ENCODE measurements at regions not wholly inside any gene's neighbourhood (a gene's known extent, or its start where the extent isn't known, plus 50 kb on each side); places are given as distances from the start of the nearest gene placed in this dataset.

DNA sequence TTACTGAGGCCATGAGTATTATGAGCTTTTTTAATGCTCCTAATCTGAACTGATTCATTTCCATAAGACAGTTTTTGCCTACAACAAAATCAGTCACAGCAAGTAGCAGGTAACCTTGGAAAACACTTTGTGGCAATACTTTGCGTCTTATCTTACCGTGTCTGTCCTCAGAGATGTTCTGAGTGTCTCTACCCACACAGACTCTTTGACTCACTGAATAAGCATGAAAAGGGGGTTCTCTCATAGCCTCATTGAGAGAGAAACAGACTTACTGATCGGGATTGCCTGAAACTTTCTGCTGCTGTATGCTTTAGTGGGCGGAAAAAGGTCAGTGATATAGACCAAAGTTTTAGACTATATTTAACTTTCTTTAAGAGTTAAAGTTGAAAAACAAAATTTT, 92.6 kb downstream of the MYL12B start:
- no TSS peak for BruUV-seq (replicated peaks)
- intact Hi-C loops (cut with micrococcal nuclease; ENCODE audit: unreplicated experiment) (no loop called here), in situ Hi-C loops (cut with HindIII; ENCODE audit: extremely low pct_ligation_motif_present, low pct_unique_long_range_greater_than_20kb) (no loop called here)
- Histone ChIP-seq H3K27ac (ENCODE audit: extremely low read length, insufficient read depth, low read length) (no peak overlapping the region), H4K20me1 (ENCODE audit: insufficient read depth, low read length) (no peaks in the 10 kb centered on the region), H3K4me3 (replicated peaks in 1 of 3; ENCODE audit: insufficient read depth in 1 of 3, low read depth in 2 of 3, low read length in 3 of 3) (no peak overlapping the region), H3K27me3 (ENCODE audit: control insufficient read depth in 1 of 2, insufficient read depth in 2 of 2, low read length in 2 of 2) (peaks cover 0 to 20% of the 10 kb centered on the region in 2 experiments; a peak in 2 of 5 replicates), H3K4me1 (ENCODE audit: insufficient read depth, low read length) (peaks cover 1% of the 10 kb centered on the region), H3K4me2 (ENCODE audit: low read depth, low read length) (no peak overlapping the region), H3K36me3 (replicated peaks in 1 of 2; ENCODE audit: control insufficient read depth in 1 of 2, insufficient read depth in 2 of 2, low read length in 2 of 2) (no peaks in the 10 kb centered on the region), H3K79me2 (ENCODE audit: insufficient read depth, low read length) (no peaks in the 10 kb centered on the region), H3K9me3 (ENCODE audit: low read length) (no peaks in the 10 kb centered on the region), H3K9ac (ENCODE audit: insufficient read depth, low read depth, low read length) (no peak overlapping the region), H2AFZ (ENCODE audit: low read length) (no peak overlapping the region)
- ATAC-seq (no peak), DNase-seq (ENCODE audit: low spot score) (no peak), FAIRE-seq (no peak)
- ChIA-PET POLR2A (no interaction called here), CTCF (ENCODE audit: low intra/inter-chr PET ratio, low total read pairs) (no interaction called here)
- 48% methylated on average over 4 of the region's 4 CpGs for WGBS (ENCODE audit: low lambda C conversion rate)
- no peak for TF ChIP-seq SMAD3 (CRISPR knock-in tag; IDR thresholded peaks at IDR 0.05)
- TF ChIP-seq HMGA1 (CRISPR knock-in tag; conservative IDR thresholded peaks at IDR 0.05): no peak

DNA sequence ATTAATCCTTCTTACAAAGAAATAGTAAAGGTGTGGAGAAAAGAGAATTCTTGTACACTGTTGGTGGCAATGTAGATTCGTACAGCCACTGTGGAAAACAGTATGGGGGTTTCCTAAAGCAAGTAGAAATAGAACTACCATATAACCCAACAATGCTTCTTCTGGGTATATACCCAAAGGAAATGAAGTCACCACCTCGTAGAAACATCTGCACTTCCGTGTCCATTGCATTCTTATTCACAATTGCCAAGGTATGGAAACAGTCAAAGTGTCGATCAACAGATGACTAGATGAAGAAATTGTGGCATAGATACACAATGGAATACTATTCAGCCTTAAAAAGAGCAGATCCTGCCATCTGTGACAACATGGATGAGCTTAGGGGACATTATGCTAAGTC, 93.4 kb upstream of the TGIF1 start:
- no peak overlapping the region for H3K4me3 ChIP-seq (replicated peaks in 1 of 3; ENCODE audit: insufficient read depth in 1 of 3, low read depth in 2 of 3, low read length in 3 of 3)
- BruUV-seq (replicated peaks): no TSS peak

DNA sequence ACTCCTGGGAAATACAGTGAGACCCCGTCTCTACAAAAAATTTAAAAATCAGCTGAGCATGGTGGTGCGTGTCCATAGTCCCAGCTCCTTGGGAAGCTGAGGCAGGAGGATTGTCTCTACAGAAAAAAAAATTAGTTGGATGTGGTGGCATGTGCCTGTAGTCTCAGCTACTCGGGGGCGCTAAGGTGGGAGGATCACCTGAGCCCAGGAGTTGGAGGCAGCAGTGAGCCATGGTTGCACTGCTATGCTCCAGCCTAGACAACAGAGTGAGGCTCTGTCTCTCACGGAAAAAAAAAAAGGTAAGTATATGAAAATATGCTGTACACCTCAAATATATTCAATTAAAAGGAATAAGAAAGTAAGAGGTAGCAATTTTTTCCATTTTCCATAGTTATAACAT, 92.5 kb upstream of the TGIF1 start:
- Histone ChIP-seq H3K79me2 (ENCODE audit: insufficient read depth, low read length) (no peaks in the 10 kb centered on the region), H3K27ac (ENCODE audit: extremely low read length, insufficient read depth, low read length) (no peak overlapping the region), H4K20me1 (ENCODE audit: insufficient read depth, low read length) (no peaks in the 10 kb centered on the region), H2AFZ (ENCODE audit: low read length) (no peak overlapping the region), H3K4me1 (ENCODE audit: insufficient read depth, low read length) (peaks cover 14% of the 10 kb centered on the region), H3K9ac (ENCODE audit: insufficient read depth, low read depth, low read length) (no peak overlapping the region), H3K36me3 (replicated peaks in 1 of 2; ENCODE audit: control insufficient read depth in 1 of 2, insufficient read depth in 2 of 2, low read length in 2 of 2) (no peaks in the 10 kb centered on the region), H3K4me2 (ENCODE audit: low read depth, low read length) (no peak overlapping the region), H3K4me3 (replicated peaks in 1 of 3; ENCODE audit: insufficient read depth in 1 of 3, low read depth in 2 of 3, low read length in 3 of 3) (no peak overlapping the region), H3K27me3 (ENCODE audit: control insufficient read depth in 1 of 2, insufficient read depth in 2 of 2, low read length in 2 of 2) (peaks cover 0 to 20% of the 10 kb centered on the region in 2 experiments; a peak in 2 of 5 replicates), H3K9me3 (ENCODE audit: low read length) (no peaks in the 10 kb centered on the region)
- WGBS (ENCODE audit: low lambda C conversion rate): 18% methylated on average over 5 of the region's 5 CpGs
- FAIRE-seq (no peak), DNase-seq (ENCODE audit: low spot score) (no peak), ATAC-seq (no peak)
- TF ChIP-seq, protein P1, sequence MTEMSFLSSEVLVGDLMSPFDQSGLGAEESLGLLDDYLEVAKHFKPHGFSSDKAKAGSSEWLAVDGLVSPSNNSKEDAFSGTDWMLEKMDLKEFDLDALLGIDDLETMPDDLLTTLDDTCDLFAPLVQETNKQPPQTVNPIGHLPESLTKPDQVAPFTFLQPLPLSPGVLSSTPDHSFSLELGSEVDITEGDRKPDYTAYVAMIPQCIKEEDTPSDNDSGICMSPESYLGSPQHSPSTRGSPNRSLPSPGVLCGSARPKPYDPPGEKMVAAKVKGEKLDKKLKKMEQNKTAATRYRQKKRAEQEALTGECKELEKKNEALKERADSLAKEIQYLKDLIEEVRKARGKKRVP (CRISPR knock-in tag; IDR thresholded peaks at IDR 0.05): no peak
- TF ChIP-seq STAT5B (CRISPR knock-in tag; IDR thresholded peaks at IDR 0.05) (no peak), ZNF839 (CRISPR knock-in tag; IDR thresholded peaks at IDR 0.05; ENCODE audit: borderline replicate concordance) (no peak)
- TF ChIP-seq, protein P2, sequence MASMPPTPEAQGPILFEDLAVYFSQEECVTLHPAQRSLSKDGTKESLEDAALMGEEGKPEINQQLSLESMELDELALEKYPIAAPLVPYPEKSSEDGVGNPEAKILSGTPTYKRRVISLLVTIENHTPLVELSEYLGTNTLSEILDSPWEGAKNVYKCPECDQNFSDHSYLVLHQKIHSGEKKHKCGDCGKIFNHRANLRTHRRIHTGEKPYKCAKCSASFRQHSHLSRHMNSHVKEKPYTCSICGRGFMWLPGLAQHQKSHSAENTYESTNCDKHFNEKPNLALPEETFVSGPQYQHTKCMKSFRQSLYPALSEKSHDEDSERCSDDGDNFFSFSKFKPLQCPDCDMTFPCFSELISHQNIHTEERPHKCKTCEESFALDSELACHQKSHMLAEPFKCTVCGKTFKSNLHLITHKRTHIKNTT (CRISPR knock-in tag; IDR thresholded peaks at IDR 0.05): no peak
- TF ChIP-seq, protein P3, sequence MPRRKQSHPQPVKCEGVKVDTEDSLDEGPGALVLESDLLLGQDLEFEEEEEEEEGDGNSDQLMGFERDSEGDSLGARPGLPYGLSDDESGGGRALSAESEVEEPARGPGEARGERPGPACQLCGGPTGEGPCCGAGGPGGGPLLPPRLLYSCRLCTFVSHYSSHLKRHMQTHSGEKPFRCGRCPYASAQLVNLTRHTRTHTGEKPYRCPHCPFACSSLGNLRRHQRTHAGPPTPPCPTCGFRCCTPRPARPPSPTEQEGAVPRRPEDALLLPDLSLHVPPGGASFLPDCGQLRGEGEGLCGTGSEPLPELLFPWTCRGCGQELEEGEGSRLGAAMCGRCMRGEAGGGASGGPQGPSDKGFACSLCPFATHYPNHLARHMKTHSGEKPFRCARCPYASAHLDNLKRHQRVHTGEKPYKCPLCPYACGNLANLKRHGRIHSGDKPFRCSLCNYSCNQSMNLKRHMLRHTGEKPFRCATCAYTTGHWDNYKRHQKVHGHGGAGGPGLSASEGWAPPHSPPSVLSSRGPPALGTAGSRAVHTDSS (CRISPR knock-in tag; conservative IDR thresholded peaks at IDR 0.05): no peak
- in situ Hi-C loops (cut with HindIII; ENCODE audit: extremely low pct_ligation_motif_present, low pct_unique_long_range_greater_than_20kb) (no loop called here), intact Hi-C loops (cut with micrococcal nuclease; ENCODE audit: unreplicated experiment) (no loop called here)
- BruUV-seq (replicated peaks): no TSS peak
- CTCF ChIA-PET (ENCODE audit: low intra/inter-chr PET ratio, low total read pairs): no interaction called here
- POLR2A ChIA-PET: no interaction called here

More for the DNA sequence above, 93.4 kb upstream of the TGIF1 start:
- no peak for TF ChIP-seq ZNF768 (CRISPR knock-in tag; IDR thresholded peaks at IDR 0.05)
- peak; percentile 68; the same call in 1 of the 2 replicates for TF ChIP-seq ZNF317 (CRISPR knock-in tag; IDR thresholded peaks at IDR 0.05)
- ChIA-PET POLR2A (no interaction called here), CTCF (ENCODE audit: low intra/inter-chr PET ratio, low total read pairs) (no interaction called here)
- no peaks in the 10 kb centered on the region for H3K36me3 ChIP-seq (replicated peaks in 1 of 2; ENCODE audit: control insufficient read depth in 1 of 2, insufficient read depth in 2 of 2, low read length in 2 of 2)
- H3K79me2 ChIP-seq (ENCODE audit: insufficient read depth, low read length): no peaks in the 10 kb centered on the region
- WGBS (ENCODE audit: low lambda C conversion rate): 0% methylated on average over 4 of the region's 4 CpGs
- DNase-seq (ENCODE audit: low spot score) (no peak), ATAC-seq (no peak), FAIRE-seq (no peak)
- intact Hi-C loops (cut with micrococcal nuclease; ENCODE audit: unreplicated experiment): no loop called here
- H3K27ac ChIP-seq (ENCODE audit: extremely low read length, insufficient read depth, low read length): no peak overlapping the region
- H3K9ac ChIP-seq (ENCODE audit: insufficient read depth, low read depth, low read length): no peak overlapping the region
- in situ Hi-C loops (cut with HindIII; ENCODE audit: extremely low pct_ligation_motif_present, low pct_unique_long_range_greater_than_20kb): no loop called here
- no peaks in the 10 kb centered on the region for H4K20me1 ChIP-seq (ENCODE audit: insufficient read depth, low read length)
- no peak overlapping the region for H3K4me2 ChIP-seq (ENCODE audit: low read depth, low read length)
- H2AFZ ChIP-seq (ENCODE audit: low read length): no peak overlapping the region
- H3K4me1 ChIP-seq (ENCODE audit: insufficient read depth, low read length): peaks cover 14% of the 10 kb centered on the region
- H3K27me3 ChIP-seq (ENCODE audit: control insufficient read depth in 1 of 2, insufficient read depth in 2 of 2, low read length in 2 of 2): peaks cover 0 to 20% of the 10 kb centered on the region in 2 experiments; a peak in 2 of 5 replicates
- H3K9me3 ChIP-seq (ENCODE audit: low read length): no peaks in the 10 kb centered on the region
